Limb (tissue), 2 donors: ENCODE measurements at regions not wholly inside any gene's neighbourhood (a gene's known extent, or its start where the extent isn't known, plus 50 kb on each side); places are given as distances from the start of the nearest gene placed in this dataset.
"Not testable (repeated sequence)": the region's sequence is repeated elsewhere in the genome, so short reads cannot be mapped to it uniquely, and the experiment has no call there.

Source experiments
- DNase-seq, 2 donors: peaks; one replicate each; pipeline ENCODE4 v3.0.0-alpha.2; 2016; ENCODE audit errors: extremely low spot score in 2 of 2

- DNase-seq = not testable (repeated sequence)
These were observed 117.2 kb downstream of the ZNF22 start for GRCh38 chr10:45117940-45118339.

- DNase-seq = no peak
These were observed 118.2 kb downstream of the ZNF22 start for GRCh38 chr10:45118929-45119328.

- DNase-seq = not testable (repeated sequence)
These were observed 121.6 kb downstream of the ZNF22 start for GRCh38 chr10:45122180-45122860.

GRCh38 chr10:45135443-45136198 is 134.9 kb downstream of the ZNF22 start:
- DNase-seq = no peak

- DNase-seq = no peak
These were observed 135.5 kb downstream of the ZNF22 start for GRCh38 chr10:45136256-45136655.

GRCh38 chr10:45144326-45145070 is 143.8 kb downstream of the ZNF22 start:
- no peak for DNase-seq

- not testable (repeated sequence) for DNase-seq
These were observed 144.4 kb downstream of the ZNF22 start for GRCh38 chr10:45145143-45145542.

- DNase-seq = no peak
These were observed 146.3 kb downstream of the ZNF22 start for GRCh38 chr10:45147000-45147399.

GRCh38 chr10:45150997-45151396 is 150.3 kb downstream of the ZNF22 start:
- no peak for DNase-seq

- DNase-seq = no peak
These were observed 150.9 kb downstream of the ZNF22 start for GRCh38 chr10:45151467-45152214.

- no peak for DNase-seq
These were observed 152.0 kb downstream of the ZNF22 start for GRCh38 chr10:45152726-45153125.

- DNase-seq = no peak
These were observed 153.8 kb downstream of the ZNF22 start for GRCh38 chr10:45154502-45154901.

GRCh38 chr10:45155784-45156183 is 155.1 kb downstream of the ZNF22 start:
- no peak for DNase-seq

- no peak for DNase-seq
These were observed 155.1 kb downstream of the OR13A1 start for GRCh38 chr10:45160271-45160670.

- DNase-seq = no peak
These were observed 152.0 kb downstream of the OR13A1 start for GRCh38 chr10:45163315-45163975.

GRCh38 chr10:45175520-45176118 is 139.8 kb downstream of the OR13A1 start:
- not testable (repeated sequence) for DNase-seq

- DNase-seq = peak; percentile 1 to 32
These were observed 135.7 kb downstream of the OR13A1 start for GRCh38 chr10:45179691-45180090.

GRCh38 chr10:45180507-45180906 is 134.9 kb downstream of the OR13A1 start:
- no peak for DNase-seq

- peak in 1 of 2 donors; percentile 24 for DNase-seq
These were observed 134.2 kb downstream of the OR13A1 start for GRCh38 chr10:45180946-45181875.
